Neural crest cell (in vitro differentiated cells): ENCODE measurements at regions not wholly inside any gene's neighbourhood (a gene's known extent, or its start where the extent isn't known, plus 50 kb on each side); places are given as distances from the start of the nearest gene placed in this dataset.

ENCODE experiments used
- DNase-seq: peaks from one replicate; pipeline ENCODE4 v3.0.0; 2021; ENCODE audit warnings: low read depth, mixed read lengths, low spot score
- H3K27ac Mint-ChIP-seq: one replicate; pipeline ENCODE4 v1.8.0; 2021; ENCODE audit warnings: mild to moderate bottlenecking, mixed read lengths; ENCODE audit not compliant: unreplicated experiment
- H3K27me3 Mint-ChIP-seq: 2 replicates; pipeline ENCODE4 v1.8.0; 2021; ENCODE audit warnings: low read depth, mild to moderate bottlenecking, mixed read lengths
- H3K36me3 Mint-ChIP-seq: 2 replicates; pipeline ENCODE4 v1.8.0; 2021; ENCODE audit warnings: low read depth, mild to moderate bottlenecking, mixed read lengths
- H3K4me1 Mint-ChIP-seq: 2 replicates; pipeline ENCODE4 v1.8.0; 2021; ENCODE audit warnings: mixed read lengths
- H3K4me3 Mint-ChIP-seq: one replicate; pipeline ENCODE4 v1.8.0; 2021; ENCODE audit warnings: mild to moderate bottlenecking, mixed read lengths
- H3K9me3 Mint-ChIP-seq: 2 replicates; pipeline ENCODE4 v1.8.0; 2021; ENCODE audit warnings: mixed read lengths
- CTCF ChIP-seq: fragments of 200-600 bp; sonication (generic); conservative IDR thresholded peaks from 2 replicates; pipeline ENCODE4 v1.5.0; 2021; ENCODE audit warnings: antibody characterized with exemption, mild to moderate bottlenecking

- Mint-ChIP-seq H3K4me3 (no peak overlapping the region), H3K27ac (peak overlapping the region; percentile 57), H3K4me1 (no peaks in the 10 kb centered on the region), H3K36me3 (no peaks in the 10 kb centered on the region), H3K27me3 (peaks cover 30% of the 10 kb centered on the region), H3K9me3 (peaks cover 2% of the 10 kb centered on the region)
- no peak for DNase-seq
- no peak for TF ChIP-seq CTCF
Observed at GRCh38 chr6:40321616-40322015, 265.5 kb downstream of the LRFN2 start.

DNA sequence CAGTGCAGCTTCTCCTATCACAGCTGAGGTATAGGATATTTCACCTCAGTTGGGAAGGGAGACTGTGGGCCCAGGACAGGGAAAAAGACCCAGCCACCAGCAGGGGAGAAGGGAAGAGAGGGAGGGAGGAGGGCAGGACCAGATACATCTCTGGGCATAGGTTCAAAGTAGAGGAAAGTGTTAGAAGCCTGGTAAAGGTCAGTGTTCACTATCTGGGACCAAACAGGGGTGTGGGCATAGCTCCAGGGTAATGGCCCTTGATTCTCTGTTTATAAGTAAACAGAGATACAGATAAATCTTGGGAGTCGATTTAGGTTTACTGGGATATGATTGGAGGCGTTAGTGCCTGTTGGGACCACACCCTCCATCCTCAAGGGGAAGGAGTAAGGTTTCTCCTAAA, 266.2 kb downstream of the LRFN2 start:
- H3K36me3 Mint-ChIP-seq = no peaks in the 10 kb centered on the region
- no peaks in the 10 kb centered on the region for H3K4me1 Mint-ChIP-seq
- TF ChIP-seq CTCF = no peak
- H3K27me3 Mint-ChIP-seq = peaks cover 26% of the 10 kb centered on the region
- no peak overlapping the region for H3K4me3 Mint-ChIP-seq
- no peak for DNase-seq
- peaks cover 2% of the 10 kb centered on the region for H3K9me3 Mint-ChIP-seq
- H3K27ac Mint-ChIP-seq = no peak overlapping the region

DNA sequence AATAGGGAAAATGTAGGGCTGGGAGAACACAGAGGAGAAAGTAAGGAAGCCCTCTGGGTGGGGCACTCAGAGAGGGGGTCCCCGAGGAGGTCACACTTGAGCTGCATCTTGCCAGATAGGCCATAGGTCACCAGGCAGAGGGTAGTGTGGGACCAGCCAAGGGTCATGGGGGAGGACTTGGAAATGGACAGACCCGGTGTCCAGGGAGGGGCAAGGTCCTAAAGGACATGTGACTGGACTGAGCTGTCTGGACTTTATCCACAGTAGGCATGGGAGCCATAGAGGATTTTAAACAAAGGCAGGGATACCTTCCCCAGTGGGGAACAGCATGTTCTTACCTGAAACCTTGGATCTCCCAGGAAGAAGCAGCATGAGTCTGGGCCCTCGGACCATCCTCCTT, 266.7 kb downstream of the LRFN2 start:
- Mint-ChIP-seq H3K4me1 (no peaks in the 10 kb centered on the region), H3K4me3 (no peak overlapping the region), H3K36me3 (no peaks in the 10 kb centered on the region), H3K27me3 (peaks cover 26% of the 10 kb centered on the region), H3K9me3 (peaks cover 2% of the 10 kb centered on the region), H3K27ac (no peak overlapping the region)
- TF ChIP-seq CTCF = no peak
- DNase-seq = no peak

GRCh38 chr6:40319124-40319523, 268.0 kb downstream of the LRFN2 start:
- Mint-ChIP-seq H3K9me3 (peaks cover 2% of the 10 kb centered on the region), H3K36me3 (no peaks in the 10 kb centered on the region), H3K4me1 (no peaks in the 10 kb centered on the region), H3K4me3 (no peak overlapping the region), H3K27me3 (peaks cover 28% of the 10 kb centered on the region), H3K27ac (no peak overlapping the region)
- DNase-seq = no peak
- TF ChIP-seq CTCF = no peak

GRCh38 chr6:40315060-40315459, 272.1 kb downstream of the LRFN2 start:
- TF ChIP-seq CTCF = no peak
- no peak overlapping the region for H3K4me3 Mint-ChIP-seq
- H3K36me3 Mint-ChIP-seq = no peaks in the 10 kb centered on the region
- H3K27ac Mint-ChIP-seq = no peak overlapping the region
- no peaks in the 10 kb centered on the region for H3K4me1 Mint-ChIP-seq
- no peak for DNase-seq
- peaks cover 12% of the 10 kb centered on the region for H3K27me3 Mint-ChIP-seq
- H3K9me3 Mint-ChIP-seq = peaks cover 2% of the 10 kb centered on the region

- TF ChIP-seq CTCF = no peak
- H3K4me1 Mint-ChIP-seq = no peaks in the 10 kb centered on the region
- H3K4me3 Mint-ChIP-seq = no peak overlapping the region
- DNase-seq = no peak
- H3K36me3 Mint-ChIP-seq = no peaks in the 10 kb centered on the region
- peaks cover 10% of the 10 kb centered on the region for H3K27me3 Mint-ChIP-seq
- H3K9me3 Mint-ChIP-seq = peaks cover under 1% of the 10 kb centered on the region
- H3K27ac Mint-ChIP-seq = no peak overlapping the region
Observed at GRCh38 chr6:40313582-40313981, 273.6 kb downstream of the LRFN2 start.
